HL-60 (cell line): ENCODE measurements at regions not wholly inside any gene's neighbourhood (a gene's known extent, or its start where the extent isn't known, plus 50 kb on each side); places are given as distances from the start of the nearest gene placed in this dataset.

Experiments
- DNase-seq, 2 experiments: peaks; one replicate each; pipeline ENCODE4 v3.0.0-alpha.2; 2010 to 2020; ENCODE audit warnings: low read depth in 1 of 2, low spot score in 1 of 2
- H3K27ac ChIP-seq: fragments of 250-450 bp; sonication (Bioruptor Pico); replicated peaks from 2 replicates; pipeline ENCODE4 v1.5.1; 2020; ENCODE audit warnings: mild to moderate bottlenecking, moderate library complexity
- H3K27me3 ChIP-seq: fragments of 250-450 bp; sonication (Bioruptor Pico); 2 replicates; pipeline ENCODE4 v1.5.1; 2021; ENCODE audit warnings: mild to moderate bottlenecking, moderate library complexity; ENCODE audit not compliant: insufficient read depth, poor library complexity, severe bottlenecking
- H3K4me3 ChIP-seq: replicated peaks from 2 replicates; pipeline ENCODE4 v1.5.1; 2011; ENCODE audit warnings: mild to moderate bottlenecking, control low read depth, low read length; ENCODE audit not compliant: insufficient read depth
- GABPA ChIP-seq: IDR thresholded peaks from 2 replicates; pipeline ENCODE4 v1.6.1; 2012; ENCODE audit warnings: low read depth
- POLR2AphosphoS5 ChIP-seq: IDR thresholded peaks from 2 replicates; pipeline ENCODE4 v1.6.1; 2012; ENCODE audit warnings: low read depth
- SPI1 ChIP-seq: IDR thresholded peaks from 2 replicates; pipeline ENCODE4 v1.6.1; 2012; ENCODE audit warnings: low read depth, mild to moderate bottlenecking, borderline replicate concordance
- TF ChIP-seq, protein P1 (sequence below): IDR thresholded peaks from one replicate; pipeline ENCODE4 v1.5.1; 2011; ENCODE audit warnings: low read length, control low read depth, inconsistent platforms; ENCODE audit not compliant: insufficient read depth
- TF ChIP-seq, protein P2 (sequence below): IDR thresholded peaks from 2 replicates; pipeline ENCODE4 v1.6.1; 2012; ENCODE audit warnings: low read depth; ENCODE audit not compliant: insufficient replicate concordance

DNA sequence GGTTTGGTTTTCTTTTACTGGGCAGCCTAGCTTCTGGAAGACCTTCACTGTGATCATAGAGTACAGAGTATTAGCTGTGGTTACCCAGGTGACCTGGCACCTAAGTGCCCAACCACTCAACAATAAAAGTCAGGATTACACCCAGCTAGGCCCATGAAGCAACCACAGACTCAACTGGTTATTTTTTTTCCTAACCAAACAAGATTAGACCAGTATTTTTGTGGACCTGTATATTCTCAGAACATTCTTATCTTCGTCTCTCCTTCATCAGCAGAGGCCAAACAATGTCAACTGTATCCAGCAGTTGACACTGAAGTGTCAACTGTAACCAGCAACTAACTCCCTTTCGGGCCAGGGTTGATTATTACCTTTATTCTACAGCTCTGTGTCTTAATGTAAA, 289.2 kb upstream of the SLC39A10 start:
- TF ChIP-seq, protein P1, sequence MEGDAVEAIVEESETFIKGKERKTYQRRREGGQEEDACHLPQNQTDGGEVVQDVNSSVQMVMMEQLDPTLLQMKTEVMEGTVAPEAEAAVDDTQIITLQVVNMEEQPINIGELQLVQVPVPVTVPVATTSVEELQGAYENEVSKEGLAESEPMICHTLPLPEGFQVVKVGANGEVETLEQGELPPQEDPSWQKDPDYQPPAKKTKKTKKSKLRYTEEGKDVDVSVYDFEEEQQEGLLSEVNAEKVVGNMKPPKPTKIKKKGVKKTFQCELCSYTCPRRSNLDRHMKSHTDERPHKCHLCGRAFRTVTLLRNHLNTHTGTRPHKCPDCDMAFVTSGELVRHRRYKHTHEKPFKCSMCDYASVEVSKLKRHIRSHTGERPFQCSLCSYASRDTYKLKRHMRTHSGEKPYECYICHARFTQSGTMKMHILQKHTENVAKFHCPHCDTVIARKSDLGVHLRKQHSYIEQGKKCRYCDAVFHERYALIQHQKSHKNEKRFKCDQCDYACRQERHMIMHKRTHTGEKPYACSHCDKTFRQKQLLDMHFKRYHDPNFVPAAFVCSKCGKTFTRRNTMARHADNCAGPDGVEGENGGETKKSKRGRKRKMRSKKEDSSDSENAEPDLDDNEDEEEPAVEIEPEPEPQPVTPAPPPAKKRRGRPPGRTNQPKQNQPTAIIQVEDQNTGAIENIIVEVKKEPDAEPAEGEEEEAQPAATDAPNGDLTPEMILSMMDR = no peak
- TF ChIP-seq POLR2AphosphoS5 (no peak), GABPA (no peak), SPI1 (no peak)
- H3K4me3 ChIP-seq = no peak overlapping the region

GRCh38 chr2:195364015-195364965, 292.7 kb upstream of the SLC39A10 start:
- TF ChIP-seq POLR2AphosphoS5 (no peak), SPI1 (no peak), GABPA (no peak)
- TF ChIP-seq, protein P1 = no peak
- TF ChIP-seq, protein P2, sequence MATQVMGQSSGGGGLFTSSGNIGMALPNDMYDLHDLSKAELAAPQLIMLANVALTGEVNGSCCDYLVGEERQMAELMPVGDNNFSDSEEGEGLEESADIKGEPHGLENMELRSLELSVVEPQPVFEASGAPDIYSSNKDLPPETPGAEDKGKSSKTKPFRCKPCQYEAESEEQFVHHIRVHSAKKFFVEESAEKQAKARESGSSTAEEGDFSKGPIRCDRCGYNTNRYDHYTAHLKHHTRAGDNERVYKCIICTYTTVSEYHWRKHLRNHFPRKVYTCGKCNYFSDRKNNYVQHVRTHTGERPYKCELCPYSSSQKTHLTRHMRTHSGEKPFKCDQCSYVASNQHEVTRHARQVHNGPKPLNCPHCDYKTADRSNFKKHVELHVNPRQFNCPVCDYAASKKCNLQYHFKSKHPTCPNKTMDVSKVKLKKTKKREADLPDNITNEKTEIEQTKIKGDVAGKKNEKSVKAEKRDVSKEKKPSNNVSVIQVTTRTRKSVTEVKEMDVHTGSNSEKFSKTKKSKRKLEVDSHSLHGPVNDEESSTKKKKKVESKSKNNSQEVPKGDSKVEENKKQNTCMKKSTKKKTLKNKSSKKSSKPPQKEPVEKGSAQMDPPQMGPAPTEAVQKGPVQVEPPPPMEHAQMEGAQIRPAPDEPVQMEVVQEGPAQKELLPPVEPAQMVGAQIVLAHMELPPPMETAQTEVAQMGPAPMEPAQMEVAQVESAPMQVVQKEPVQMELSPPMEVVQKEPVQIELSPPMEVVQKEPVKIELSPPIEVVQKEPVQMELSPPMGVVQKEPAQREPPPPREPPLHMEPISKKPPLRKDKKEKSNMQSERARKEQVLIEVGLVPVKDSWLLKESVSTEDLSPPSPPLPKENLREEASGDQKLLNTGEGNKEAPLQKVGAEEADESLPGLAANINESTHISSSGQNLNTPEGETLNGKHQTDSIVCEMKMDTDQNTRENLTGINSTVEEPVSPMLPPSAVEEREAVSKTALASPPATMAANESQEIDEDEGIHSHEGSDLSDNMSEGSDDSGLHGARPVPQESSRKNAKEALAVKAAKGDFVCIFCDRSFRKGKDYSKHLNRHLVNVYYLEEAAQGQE = no peak
- Histone ChIP-seq H3K27ac (no peak overlapping the region), H3K4me3 (no peak overlapping the region), H3K27me3 (no peaks in the 10 kb centered on the region)
- DNase-seq = no peak

More for the DNA sequence above, 289.2 kb upstream of the SLC39A10 start:
- DNase-seq = no peak
- Histone ChIP-seq H3K27me3 (no peaks in the 10 kb centered on the region), H3K27ac (no peak overlapping the region)

DNA sequence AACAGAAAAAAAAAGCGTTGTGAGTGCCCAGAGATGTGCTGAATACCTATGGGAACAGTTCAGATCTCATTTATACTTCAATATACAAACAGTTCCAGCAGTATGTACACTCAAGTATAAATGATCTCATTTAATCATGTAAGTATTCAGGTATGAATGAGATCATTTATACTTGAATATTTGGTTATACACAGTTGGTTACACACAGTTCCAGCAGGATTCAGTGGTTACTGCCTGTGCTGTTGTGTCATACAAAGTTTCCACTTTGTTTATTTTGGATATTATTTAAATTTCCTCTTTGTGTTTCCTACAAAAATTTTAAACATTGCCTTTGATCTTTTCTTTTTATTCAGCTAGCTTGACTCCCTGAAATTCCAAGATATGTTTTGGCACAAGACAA, 293.5 kb upstream of the SLC39A10 start:
- no peak overlapping the region for H3K27ac ChIP-seq
- TF ChIP-seq SPI1 (no peak), POLR2AphosphoS5 (no peak), GABPA (no peak)
- TF ChIP-seq, protein P2 = no peak
- TF ChIP-seq, protein P1 = no peak

More for the DNA sequence above, 293.5 kb upstream of the SLC39A10 start:
- H3K4me3 ChIP-seq = no peak overlapping the region
- DNase-seq = no peak
- H3K27me3 ChIP-seq = no peaks in the 10 kb centered on the region
